AG08396 (cell line): ENCODE measurements at regions not wholly inside any gene's neighbourhood (a gene's known extent, or its start where the extent isn't known, plus 50 kb on each side); places are given as distances from the start of the nearest gene placed in this dataset.

Experiments used
- DNase-seq: peaks from one replicate; pipeline ENCODE4 v3.0.0; 2012; ENCODE audit warnings: low spot score, mixed read lengths

DNA sequence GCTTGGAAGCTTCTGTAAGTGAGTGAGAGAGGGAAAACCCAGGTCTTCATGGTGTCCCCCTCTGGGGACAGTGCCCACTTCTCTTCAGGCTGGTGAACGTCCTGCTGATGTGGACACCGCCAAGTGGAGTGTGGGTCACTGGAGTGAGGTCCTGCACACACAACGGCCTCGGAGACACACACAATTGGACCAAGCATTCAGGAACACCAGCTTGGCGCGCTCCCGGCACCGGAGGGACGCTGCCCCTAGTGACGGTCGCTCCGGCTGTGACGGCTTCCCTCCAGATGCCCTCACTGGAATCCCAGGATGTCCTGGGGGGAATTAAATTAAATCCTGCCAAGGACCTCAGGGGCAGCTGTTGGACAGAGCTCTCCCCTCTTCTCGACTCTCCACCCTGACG is 123.1 kb downstream of the ZNF664 start:
- DNase-seq: no peak

DNA sequence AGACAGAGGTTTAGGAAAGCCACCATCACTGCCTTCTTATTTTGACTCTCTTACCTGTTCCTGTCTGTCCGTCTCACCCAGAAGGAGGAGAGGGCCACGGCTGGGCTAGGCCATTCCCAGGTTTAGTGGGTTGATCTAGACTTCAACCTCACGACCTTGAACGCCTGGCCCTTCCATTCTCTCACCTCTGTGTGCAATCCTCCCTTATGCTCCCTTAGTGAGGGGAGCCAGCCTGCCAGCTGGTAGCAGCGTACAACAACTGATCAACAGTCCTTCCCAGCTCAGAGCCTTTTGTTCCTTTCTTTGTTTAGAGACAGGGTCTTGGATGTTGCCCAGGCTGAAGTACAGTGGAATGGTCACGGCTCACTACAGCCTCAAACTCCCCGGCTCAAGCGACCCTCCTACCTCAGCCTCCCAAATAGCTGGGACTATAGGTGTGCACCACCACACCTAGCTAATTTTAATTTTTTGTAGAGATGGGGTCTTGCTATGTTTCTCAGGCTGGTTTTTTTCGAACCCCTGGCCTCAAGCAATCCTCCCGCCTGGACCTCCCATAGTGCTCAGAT is 123.9 kb downstream of the ZNF664 start:
- no peak for DNase-seq

DNA sequence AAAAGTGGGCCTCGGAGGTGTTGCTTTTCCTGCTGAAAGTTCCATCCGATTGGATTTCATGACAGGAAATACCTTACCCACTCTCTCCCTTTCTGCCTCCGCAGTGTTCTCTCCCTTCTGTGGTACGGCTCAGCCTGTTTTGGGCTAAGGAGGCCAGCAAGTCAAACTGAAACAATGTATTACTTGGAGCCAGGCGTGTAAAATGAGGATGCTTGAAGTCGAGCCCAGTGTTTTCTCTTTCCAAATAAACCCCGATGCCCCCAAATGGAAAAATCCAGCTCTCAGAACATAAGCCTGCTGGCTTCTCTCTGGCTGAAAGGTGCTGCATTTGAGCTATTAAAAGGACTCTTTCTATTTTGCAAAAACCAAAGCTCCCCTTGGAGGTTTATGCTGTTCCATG is 124.7 kb downstream of the ZNF664 start:
- no peak for DNase-seq

DNA sequence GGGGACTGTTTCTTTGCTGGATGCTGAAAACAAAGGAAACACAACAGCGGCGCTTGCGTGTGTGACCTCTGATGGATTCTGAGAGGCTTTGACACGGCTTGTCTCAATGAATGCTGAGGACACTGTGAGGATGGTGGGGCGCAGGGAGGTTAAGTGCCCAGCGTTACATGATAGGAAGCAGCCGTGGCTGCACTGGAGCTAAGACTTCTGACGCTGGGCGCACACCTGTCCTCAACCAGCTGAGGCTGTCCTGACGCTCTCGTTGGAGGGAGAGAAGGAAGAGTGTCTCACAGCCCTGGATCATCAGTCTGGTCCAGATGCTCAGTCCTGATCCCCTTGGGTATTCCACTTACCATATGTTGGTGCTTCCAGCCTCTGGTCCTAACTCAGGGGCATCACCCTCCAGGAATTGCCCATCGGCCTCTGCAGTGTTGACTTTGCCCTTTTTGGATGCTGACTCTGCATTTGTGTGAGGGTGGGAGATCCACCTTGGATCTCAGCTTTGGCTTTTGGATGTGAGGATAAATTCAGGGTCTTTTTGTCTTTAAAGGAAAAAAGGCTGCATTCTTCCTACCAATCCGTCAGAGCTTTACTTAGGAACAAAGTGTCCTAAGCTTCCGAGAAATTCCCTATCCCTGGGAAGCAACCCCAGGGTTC is 125.2 kb downstream of the ZNF664 start:
- no peak for DNase-seq

DNA sequence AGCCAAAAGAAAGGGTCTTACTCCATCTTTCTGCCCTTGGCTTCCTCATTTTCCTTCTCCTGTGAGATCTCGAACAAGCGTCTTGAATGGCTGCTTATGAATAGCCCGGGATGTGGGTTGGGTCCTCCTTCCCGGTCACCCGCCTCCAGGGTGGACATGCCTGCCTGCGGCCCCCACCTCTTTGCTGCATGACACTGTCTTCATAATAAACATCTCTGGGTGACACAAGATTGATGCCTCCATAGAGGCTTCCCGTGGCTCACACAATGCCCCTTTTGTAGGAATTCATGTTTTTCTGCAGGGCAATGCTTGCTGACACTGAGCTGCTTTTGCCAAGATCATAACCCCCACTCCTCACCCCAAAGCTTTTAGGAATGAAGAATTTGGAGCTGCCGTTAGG is 125.9 kb downstream of the ZNF664 start:
- DNase-seq: no peak

DNA sequence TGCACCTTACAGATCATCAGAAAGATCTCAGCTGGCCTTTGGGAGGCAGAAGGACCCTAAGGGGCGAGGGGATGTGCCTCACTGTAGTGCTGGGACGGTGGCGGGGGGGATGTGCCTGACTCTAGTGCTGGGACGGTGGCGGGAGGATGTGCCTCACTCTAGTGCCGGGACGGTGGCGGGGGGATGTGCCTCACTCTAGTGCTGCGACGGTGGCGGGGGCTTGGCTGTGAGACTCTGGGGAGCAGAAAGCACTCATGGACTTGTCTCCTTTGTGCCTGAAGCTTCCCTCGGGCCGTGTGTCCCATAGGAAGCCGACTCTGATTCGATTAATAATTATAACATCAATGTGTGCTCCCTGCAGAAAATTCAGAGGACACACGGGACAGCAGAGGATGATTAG is 126.6 kb downstream of the ZNF664 start:
- no peak for DNase-seq

DNA sequence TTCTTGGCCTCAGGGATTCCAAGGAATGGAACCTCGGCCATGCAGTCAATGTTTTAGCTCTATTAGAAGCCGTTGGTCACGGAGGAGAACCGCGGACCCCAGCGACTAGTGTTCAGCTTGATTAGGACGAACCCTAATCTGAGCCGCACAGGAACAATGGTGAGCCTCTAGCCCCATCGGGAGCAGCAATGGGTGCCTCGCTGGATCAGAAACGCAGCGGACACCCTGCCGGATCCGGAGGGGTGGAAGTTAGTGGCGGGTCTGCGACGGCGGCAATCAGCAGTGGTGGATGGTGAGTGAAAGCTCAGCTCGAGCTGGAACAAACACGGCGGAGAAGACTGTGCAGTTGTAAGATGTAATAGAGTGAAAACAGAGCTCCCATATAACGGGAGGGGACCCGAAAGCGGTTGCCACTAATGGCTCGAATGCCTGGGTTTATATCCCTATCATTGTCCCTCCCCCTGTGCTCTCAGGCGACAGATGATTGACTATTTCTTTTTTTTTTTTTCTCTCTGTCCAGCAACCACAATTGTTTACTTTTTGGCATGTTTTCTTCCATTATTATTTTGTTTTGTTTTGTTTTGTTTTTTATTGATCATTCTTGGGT is 127.7 kb downstream of the ZNF664 start:
- no peak for DNase-seq

DNA sequence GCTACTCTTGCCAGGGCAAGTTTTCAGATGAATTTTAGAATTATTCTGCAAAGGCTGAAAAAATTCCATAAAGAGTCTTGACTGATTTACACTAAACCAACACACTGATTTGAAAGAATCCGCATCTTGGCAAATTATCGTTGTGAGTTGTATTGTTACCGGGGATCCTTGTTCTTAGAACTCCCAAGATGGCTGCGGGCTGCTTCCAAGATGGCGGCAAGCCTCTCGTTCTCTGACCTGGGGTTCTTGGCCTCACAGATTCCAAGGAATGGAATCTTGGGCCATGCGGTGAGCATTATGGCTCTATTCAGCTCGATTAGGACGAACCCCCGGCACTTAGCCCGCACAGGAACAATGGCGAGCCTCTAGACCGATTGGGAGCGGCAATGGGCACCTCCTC is 132.5 kb downstream of the ZNF664 start:
- no peak for DNase-seq

DNA sequence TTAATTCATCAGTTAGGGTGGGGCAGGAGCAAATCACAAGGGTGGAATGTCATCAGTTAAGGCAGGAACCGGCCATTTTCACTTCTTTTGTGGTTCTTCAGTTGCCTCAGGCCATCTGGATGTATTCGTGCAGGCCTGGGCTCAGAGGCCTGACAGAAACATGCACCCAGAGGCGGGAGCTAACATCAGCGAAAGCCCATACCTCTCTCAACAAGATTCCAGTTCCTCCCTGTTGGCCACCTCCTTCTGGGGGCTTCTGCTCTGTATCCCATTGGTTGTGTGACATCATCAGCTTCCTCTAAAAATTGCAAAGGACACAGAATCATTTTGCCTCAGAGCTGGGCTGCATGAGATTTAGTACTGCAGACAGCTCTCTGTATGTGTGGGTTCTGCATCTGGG is 134.3 kb downstream of the ZNF664 start:
- DNase-seq: no peak

DNA sequence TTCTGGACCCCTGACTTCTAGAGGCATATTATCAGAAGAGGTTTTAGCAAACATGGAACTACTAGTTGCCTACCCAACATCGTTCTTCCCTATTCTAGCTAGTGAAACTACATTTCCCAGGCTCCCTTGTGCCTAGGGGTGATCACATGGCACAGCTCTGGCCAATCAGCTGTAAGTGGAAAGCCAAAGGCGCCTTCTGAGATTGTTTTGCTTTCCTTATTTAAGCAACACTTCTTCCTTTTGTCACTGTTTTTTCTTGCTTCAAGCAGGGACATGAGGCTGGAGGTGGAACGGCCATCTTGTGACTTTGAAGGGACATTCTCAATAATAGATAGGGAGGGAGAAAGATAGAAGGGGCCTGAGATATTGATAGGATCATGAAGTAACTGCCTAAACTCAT is 136.7 kb downstream of the ZNF664 start:
- peak; percentile 73 for DNase-seq

DNA sequence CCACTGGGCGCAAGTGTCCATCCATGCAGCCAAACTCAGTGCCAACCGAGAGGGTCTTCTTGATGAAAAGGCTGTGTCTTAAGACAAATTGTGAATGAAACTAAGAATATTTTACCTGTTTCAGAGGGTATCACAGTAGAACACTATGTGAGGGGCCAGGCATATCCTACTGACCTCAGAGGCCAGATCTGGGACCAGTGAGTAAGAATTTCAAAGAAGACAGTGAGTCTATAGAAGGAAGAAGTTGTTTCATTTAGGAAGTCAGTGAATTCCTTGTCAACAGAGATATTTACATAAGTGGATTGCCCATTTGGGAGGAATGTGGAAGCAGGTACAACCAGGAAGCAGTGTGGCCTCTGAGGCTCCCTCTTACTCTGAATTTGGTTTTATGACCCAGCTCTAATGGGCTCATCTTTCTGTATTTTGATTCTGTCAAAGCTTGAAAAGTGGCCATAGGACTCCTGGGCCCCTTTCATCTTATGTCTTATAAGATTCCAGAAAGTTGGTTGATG is 137.4 kb downstream of the ZNF664 start:
- DNase-seq: no peak

DNA sequence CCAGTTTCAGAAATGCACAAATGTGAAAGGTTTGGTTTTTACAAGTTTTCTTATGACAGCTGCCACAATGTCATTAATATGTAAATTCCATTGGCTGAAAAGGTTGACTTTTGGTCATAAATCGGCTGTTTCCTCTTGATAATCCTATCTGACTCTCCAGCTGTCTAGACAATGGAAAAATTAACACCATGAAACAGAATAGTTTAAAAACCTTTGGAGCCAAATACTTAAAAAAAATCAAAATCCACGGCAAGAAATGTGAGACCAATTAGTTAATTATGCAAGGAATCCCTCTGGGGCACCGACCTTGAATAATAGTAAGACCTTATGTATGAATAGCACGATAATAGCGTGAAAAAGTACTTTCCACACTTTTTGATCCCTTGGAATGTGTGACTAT is 138.0 kb downstream of the ZNF664 start:
- DNase-seq: no peak

DNA sequence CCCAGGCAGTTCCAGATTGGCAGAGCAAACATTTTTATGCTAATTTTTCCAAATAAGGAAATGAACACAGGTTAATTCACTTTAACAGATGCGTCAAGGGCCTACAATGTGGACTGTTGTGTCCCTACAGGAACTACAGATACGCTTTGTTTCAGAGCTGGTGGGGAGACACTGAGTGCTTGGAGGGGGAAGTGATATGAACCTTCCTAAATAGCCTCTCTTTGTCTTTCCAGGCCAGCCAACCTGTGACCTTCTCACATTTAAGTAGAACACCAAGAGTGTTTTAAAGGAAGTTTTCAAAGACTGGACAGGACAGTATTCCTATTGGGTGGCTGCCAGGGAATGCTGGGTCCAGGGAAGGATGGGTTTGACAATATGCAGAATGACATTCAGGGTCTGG is 141.3 kb downstream of the ZNF664 start:
- no peak for DNase-seq

DNA sequence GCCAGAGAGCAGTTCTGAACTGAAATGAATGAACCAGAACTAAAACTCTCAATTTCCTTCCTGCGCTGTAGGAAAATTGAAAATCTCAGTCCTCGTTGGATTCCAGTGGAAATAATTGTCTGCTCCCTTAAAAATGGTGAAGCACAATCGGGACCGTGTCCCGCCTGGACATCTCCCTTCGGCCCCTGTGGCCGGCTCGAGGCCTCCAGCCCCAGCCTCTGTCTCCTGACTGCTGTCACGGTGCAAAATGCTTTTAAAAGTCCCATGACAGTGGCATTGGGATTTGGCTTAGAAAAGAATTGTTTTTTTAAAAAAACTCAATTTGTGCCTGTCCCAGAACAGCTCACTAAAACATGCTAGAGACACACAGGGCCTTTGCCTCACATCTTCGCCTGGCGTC is 142.5 kb downstream of the ZNF664 start:
- no peak for DNase-seq

DNA sequence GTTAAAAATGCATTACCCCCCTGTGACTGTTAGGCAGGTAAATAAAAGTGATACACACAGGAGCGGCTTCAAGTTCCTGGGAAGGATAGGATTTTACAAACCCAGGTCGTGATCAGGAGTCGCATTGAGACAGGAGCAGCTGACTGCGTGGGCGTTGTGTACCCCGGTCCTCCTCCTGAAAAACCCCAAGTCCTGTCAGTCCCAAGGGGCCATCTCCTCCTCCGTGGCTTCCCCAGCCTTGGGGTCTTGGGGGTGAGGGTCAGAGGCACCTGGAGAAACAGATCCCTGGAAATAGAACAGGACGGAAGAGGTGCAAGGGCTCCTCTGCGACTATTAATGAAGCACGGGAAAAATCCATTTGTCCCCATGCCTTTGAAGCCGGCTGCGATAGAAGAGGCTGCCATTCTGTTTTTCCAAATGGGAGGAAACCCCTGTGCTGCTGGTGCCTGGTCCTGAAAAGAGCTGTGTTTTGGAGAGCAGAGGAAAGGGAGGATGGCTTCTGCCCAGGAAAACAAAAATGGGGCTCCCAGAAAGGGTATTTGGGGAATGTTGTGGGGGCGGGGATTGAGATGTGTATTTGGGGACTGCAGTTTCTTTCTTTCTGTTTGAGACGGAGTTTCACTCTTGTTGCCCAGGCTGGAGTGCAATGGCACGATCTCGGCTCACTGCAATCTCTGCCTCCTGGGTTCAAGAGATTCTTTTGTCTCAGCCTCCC is 143.1 kb downstream of the ZNF664 start:
- no peak for DNase-seq

DNA sequence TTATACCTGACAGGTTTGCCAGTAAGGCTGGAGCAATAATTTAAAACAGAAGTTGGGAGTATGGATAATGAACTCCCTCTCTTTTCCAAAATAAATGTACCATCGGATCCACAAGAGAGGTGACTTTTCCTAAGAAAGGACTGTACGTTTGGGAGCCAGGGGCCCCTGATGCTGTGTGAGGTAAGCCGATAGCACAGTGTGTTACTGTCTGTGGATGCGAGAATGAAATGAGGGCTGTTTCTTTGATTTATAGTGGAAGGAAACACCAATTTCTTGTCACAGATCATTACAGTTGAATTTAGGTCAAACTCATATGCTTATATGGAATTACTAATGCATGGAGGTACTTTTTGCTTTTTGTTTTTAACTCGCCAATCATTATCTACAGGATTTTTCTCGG is 147.7 kb downstream of the ZNF664 start:
- no peak for DNase-seq

DNA sequence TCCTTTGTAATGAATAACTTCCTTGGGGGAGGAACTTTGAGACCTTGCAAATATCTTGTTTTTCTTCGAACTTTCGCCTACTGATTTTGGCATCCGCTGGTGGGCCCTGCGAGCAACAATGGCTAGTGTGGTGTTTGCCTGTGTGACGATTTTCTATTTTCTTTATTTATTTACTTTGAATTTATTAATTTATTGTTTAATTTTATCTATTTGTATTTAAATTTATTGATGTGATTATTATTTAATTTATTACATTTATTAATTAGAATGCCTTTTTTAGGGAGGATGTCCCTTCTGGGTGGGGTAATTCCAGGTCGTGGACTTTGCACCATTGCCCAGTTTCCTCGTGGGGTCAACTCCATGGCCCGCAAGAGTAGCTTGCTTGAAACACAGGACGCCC is 149.7 kb downstream of the ZNF664 start:
- no peak for DNase-seq

DNA sequence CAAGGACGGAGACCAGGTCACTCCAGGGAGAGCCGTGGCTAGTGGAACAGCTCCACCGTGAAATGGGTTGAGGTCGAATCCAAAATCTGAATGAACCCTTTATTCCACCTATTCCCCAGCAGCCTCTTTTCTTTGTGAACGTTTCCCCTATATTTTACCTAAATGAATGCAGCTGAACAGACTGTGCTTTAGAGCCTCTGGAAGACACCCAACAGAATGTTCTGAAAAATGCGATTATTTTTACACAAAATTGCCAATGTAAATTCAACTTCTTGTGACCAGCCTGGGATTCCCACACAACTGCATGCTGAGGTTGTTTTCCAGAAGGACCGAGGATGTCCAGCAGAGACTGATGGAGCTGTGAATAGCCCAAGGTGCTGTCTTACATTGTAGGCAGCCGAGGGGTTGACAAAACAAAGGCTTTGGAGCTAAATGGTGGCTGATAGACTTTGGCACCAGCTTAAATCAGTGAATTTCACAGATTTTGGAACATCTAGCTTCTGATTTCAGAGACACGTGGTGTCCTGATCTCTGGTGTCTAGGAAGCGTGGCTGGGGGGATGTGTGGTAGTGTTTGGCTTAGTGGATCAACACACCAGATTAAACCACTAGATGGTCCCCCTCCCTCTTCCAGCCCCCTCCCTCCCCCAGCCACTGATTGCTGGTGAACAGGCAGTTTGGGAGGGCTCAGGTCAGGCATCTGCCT is 150.4 kb downstream of the ZNF664 start:
- DNase-seq: no peak

DNA sequence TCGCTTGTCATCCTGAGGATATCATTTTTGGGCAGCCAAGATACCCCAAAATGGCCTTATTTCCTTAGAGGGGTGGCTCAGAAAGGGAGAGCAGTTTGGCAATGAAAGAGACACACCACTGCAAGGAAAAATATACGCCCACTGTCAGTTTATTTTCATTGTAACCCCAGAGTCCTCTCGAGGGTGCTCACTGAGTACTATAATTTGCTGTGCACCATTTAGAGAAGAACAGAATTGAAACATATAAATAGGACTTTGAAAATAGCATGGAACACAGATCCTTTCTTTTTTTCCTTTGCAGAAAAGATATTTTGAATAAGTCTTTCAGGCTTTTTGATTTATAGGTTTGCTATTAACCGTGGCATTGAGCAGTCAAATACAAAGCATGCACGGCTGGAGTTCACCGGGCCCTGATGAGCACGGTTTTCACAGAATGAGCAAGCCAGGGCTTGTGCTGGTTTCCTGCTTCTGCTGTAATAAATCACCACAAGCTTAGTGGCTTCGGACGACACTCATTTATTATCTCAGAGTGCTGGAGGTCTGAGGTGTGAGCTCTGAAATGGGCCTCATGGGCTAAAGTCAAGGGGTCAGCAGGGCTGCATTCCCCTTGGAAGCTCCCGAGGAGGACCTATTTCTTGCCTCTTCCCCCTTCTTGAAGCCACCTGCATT is 152.3 kb downstream of the ZNF664 start:
- no peak for DNase-seq

DNA sequence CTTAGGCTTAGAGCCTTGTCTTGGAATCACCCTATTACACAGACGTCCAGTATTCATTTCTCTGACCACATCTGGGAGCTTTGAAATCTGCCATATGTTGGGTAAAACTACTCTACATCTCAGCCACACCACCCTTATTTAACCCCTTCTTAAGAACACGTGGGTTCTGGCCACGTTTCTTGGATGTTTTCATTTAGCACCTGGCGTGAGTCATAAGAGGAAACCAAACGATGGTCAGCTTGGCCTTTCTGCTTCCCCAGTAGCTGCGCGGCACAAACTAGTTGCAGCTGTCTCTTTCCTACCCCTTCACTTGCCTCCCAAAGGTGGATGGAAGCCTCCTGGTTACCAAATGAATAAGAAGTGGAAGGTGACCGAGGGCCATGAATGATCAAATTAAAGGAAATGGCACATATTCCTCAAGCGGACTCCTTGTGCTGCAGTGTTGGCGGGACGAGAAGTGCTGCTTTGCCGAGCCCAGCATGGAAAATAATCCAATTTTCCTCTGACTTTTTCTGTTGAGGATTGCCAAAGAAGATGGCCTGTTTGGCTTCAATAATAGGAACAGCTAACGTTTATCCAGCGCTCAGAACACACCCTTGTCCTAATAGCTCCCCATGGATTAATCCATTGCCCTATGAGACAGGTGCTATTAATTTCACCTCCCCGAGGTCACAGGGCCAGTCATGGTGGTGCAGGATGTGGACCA is 154.1 kb downstream of the ZNF664 start:
- DNase-seq: no peak

DNA sequence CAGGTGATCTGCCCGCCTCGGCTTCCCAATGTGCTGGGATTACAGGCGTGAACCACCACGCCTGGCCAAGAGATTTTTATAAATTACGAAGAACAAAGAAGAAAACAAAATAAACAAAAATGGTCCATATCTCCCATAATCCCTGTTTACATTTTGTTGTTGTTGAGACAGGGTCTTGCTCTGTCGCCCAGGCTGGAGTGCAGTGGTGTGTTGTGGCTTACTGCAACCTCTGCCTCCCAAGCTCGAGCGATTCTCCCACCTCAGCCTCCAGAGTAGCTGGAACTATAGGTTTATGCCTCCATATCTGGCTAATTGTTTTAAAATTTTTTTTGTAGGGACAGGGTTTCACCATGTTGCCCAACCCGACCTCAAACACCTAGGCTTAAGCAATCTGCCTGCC is 156.1 kb downstream of the ZNF664 start:
- no peak for DNase-seq
